Middle frontal gyrus (tissue), 1 donor: ENCODE measurements at regions not wholly inside any gene's neighbourhood (a gene's known extent, or its start where the extent isn't known, plus 50 kb on each side); places are given as distances from the start of the nearest gene placed in this dataset.

Source experiments
- DNase-seq: peaks from one replicate; pipeline ENCODE4 v3.0.0-alpha.2; 2015; ENCODE audit warnings: low spot score; ENCODE audit errors: extremely low spot score

DNA sequence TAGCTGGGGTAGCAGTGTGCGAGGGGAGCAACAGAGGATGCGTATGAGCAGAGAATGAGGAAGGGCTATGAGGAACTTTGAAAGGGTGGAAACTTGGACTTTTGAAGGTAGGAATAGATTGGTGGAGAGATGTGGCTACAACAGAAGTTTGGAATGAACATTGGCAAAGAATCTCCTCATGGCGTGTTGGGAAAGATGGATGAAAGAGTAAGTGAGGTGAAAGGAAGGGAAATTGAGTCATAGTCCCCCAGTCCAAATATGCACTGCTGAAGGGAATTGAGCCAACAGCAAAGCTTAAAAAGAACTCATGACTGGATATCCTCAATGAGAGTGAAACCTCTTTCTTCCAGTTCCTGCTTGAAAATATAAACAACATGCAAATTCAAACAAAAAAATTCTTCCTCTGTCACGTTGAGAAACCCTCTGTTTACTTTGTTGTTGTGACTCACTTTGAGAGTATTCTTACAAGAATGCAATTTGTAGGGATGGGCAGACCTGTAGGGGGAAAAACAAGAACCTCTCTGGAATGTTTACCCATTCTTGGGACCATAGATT is 313.2 kb upstream of the KCNJ16 start:
- DNase-seq, result no peak

DNA sequence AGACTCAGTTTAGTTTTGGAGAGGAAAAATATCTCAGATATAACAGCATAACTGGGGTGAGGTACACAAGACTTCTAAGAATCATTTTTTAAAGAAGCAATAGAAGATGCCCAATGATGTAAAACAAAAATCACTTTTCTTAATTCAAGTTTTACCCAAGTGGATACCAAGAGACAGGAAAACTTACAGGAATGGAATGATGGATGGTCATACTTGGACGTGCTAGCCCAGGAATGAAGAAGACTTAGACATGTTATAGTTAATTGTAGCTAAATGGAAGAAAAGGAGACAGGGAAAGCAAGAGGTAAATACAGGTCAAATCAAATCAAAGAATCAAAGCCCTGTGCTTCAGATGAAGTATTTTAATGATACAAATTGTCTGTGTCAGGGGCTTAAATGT is 312.7 kb upstream of the KCNJ16 start:
- no peak for DNase-seq

DNA sequence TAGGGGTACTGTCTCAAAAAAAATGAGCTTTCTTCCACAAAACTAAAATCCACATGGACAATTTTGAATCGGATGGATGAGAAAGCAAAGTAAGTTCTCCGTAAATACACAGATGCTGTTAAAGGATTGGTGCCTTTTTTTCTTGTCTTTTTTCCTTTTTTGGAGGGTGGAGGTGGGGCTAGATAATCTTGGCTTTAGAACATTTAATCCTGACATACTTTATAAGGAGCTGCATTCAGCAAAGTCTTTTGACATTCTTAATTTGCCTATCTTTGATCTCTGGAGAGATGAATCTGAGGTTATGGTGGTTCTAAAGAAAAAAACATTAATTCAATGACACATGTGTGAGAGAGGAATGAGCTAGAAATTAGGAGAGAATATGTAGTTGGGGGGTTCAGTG is 312.3 kb upstream of the KCNJ16 start:
- no peak for DNase-seq

DNA sequence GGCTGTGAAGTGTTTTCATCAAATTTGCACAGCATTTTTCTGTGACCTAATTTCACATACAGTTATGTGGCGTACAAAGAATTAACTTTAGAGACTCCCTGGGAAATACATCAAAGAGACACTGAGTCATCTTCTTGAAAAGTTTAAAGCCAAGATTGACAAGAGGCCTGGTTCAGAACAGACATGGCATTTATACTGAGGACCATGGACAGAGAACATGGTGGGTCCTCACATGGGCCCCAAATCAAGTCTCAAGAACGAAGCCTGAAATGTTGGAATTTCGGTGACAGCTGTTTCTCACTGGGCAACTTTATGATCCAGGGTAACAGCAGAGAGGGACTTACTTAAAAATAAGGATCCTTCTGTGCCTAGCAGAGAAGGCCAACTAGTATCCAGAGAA is 311.5 kb upstream of the KCNJ16 start:
- no peak for DNase-seq

DNA sequence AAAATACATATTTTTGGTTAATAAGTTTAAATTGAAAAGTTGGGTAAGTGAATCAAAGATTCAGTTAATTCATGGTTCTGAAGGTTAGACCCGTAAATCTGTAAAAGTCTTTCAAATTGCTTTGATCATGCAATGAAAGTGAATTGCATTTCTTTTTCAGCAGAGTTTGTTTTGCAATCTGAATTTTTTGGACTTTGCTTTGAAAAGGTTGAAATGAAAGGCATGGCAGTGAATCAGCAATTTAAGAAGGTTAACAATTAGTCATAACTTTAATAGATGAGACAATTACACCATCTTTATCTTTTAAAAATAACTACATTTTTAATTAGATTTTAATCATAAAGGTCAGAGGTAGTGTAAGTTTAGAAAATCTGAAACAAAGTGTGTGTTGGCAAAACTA is 310.9 kb upstream of the KCNJ16 start:
- no peak for DNase-seq

DNA sequence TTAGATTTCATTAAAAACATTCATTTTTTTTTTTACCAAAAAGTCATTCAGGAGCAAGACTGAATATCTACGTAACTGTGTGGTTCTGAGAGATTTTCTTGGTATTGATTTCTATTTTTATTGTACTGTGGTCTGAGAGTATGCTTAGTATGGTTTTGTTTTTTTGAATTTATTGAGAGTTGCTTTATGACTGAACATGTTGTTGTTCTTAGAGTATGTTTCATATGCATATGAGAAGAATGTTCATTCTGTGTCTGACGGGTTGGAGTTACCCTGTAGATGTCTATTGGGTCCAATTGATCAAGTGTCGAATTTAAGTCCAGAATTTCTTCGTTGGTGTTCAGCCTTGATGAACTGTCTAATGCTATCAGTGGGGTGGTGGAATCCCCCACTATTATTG is 306.0 kb upstream of the KCNJ16 start:
- DNase-seq, result no peak

DNA sequence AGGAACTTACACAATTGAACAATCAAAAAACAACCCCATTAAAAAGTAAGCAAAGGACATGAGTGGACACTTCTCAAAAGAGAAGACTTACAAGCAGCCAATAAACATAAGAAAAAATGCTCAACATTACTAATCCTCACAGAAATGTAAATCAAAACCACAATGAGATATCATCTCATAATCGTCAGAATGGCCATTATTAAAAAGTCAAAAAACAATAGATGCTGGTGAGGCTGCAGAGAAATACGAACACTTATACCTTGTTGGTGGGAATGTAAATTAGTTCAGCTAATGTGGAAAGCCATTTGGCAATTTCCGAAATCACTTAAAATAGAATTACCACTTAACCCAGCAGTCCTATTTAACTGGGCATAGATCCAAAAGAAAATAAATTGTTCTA is 301.9 kb upstream of the KCNJ16 start:
- no peak for DNase-seq

DNA sequence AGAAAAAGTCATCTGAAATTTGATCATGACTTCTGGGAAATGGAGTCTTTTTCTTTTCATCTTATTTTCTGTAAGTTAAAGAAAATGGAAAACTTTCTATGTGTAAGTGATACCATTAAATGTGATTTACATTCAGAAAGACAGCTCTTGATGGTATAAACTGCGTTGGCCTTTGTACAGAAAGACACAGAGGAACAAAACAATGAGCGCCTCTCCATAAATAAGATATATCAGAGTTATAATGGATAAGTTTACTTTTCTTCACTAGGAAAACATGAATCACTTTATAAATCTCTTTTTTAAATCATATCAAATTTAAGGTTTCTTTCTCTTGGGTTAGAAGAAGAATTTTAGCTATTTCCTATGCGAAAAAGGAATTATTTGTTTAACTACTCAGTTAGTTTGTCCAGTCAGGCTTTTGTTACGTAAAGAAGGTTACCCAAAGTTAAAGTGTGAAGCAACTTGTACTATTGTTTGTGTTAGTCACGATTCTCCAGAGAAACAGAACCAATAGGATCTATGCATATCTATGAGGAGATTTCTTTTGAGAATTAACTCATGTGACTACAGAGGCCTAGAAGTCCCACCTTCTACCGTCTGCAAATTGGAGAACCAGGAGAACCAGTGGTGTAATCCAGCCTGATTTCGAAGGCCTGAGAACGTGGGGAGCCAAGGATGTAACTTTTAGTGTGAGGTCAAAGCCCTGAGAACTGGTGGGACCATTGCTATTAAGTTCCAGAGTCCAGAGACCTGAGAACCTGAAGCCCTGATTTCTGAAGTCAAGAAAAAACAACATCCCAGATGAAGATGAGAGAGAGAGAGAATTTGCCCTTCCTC is 295.4 kb upstream of the KCNJ16 start:
- no peak for DNase-seq

DNA sequence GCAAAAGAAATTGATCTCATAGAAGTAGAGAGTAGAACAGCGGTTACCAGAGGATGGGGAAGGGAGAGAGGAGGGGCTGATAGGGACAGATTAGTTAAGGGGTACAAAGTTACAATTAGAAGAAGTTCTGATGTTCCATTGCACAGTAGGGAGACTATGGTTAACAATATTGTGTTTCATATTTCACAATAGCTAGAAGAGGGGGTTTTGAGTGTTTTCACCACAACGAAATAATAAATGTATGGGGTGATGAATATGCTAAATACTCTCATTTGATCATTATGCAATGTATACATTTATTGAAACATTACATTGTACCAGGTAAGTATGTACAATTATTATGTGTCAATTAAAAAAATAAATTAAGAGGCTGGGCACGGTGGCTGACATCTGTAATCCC is 291.2 kb upstream of the KCNJ16 start:
- DNase-seq, result no peak

DNA sequence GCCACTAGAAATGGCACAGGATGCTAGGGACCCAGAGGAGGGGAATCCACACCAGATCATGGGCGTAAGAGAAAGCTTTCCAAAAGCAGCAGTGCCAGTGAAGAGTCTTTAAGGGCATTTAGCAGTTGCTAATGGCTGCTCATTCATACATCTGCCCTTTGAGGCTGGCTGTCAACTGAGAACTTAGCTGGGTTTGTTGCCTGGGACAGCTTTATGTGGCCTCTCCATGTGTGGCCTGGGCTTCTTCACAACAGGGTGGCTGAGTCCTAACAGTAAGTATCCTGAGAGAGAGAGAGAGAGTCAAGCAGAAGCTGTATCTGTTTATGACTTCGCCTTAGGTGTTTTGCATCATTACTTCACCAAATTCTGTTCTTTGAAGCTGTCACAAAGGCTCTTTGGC is 286.1 kb upstream of the KCNJ16 start:
- no peak for DNase-seq

DNA sequence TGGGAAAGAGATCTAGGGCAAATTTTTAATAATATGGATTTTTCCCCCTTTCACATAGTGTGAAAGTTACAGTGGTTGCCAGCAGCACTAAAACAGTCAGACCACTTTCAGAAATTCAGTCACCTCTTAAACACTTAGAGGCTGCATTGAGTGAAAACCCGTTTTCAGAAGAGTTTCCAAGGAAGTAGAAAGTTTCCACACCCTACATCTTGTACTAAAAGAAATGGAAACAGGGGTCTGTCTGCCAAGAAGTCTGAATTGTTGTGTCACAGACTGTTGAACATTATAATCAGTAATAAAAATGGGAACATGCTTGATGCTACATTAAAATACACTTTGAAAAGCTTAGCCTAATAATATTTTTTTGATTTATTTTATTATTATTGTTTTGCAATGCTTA is 278.9 kb upstream of the KCNJ16 start:
- DNase-seq, result no peak

DNA sequence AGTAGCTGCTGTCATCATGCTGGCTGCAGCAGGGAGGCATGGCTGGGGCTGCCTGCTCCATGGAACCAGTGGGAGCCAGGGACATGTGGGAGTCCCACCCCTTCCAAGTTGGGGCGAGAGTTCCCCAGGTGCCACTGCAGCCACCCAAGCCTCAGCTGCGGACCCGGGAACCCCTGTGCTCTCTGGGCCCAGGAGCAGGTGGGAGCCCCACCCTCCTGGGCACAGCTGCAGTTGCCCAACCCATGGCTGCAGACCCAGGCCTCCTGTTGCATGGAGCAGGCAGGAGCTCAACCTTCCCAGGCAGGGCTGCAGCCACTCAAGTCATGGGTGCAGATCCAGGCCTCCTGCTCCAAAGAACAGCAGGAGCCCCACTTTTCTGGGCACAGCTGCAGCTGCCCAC is 274.2 kb upstream of the KCNJ16 start:
- DNase-seq, result no peak

DNA sequence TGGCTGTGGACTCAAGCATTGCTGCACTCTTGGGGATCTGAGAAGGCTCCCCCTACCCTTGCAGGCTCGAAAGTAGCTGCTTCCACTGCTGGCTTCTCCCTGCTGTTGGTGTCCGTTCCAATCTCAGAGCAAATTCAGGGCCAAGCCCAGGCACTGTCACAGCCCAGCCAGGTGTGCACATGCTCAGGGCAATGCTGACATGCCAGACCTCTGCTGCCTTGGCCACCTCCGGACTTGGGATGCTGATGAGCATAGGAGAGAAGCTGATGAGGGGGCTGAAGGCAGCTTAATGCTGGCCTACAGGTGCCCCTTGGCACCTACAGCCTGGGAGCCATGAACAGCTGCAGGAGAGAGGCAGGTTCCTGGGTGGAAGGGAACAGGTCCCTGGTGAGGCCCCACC is 273.7 kb upstream of the KCNJ16 start:
- DNase-seq, result no peak

DNA sequence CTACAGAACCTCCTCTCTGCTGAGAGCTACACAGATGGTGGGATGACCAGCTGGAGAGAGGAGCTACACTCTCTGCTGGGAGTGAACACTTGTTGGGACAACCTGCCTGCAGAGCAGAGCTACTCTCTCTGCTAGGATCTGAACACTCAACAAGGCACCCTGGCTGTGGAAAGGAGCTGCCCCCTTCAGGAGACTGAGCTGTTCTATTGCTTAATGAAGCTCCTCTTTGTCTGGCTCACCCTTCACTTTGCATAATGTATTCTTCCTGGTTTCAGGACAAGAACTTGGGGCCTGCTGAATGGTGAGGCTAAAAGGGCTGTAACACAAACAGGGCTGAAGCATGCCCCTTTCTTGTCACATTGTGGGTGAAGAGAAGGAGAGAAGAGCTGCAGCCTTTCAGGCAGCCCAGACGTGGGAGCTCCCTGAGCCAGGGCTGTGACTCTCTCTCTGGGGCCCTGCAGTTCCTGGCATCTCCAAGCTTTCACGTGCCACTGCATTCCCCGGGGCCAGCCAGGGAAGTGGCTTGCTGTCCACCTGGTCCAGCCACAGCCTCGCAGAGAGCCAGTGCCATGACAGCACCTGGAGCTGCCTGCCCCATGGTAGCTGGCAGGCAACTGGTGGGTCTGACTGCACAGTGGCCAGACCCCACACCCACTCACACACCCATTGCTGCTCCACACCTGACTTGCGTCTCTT is 272.8 kb upstream of the KCNJ16 start:
- no peak for DNase-seq

DNA sequence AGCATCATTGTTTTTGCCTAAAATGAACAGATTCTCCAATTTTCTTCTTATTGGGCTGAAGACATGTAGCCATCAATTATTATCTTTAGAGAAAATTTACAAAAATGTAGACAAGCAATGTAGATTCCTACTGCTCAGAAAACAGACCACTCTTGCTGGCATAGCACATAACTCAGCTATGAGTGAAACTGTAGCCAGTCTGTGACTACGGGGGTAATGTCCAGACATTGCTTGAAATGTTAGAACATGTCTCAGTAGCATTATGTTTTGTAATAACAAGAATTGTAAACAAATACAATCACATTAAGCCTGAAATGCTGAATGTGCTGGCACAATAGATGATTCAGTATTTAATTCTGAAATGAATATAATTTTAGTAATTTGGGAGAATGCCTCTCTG is 265.7 kb upstream of the KCNJ16 start:
- DNase-seq, result no peak

DNA sequence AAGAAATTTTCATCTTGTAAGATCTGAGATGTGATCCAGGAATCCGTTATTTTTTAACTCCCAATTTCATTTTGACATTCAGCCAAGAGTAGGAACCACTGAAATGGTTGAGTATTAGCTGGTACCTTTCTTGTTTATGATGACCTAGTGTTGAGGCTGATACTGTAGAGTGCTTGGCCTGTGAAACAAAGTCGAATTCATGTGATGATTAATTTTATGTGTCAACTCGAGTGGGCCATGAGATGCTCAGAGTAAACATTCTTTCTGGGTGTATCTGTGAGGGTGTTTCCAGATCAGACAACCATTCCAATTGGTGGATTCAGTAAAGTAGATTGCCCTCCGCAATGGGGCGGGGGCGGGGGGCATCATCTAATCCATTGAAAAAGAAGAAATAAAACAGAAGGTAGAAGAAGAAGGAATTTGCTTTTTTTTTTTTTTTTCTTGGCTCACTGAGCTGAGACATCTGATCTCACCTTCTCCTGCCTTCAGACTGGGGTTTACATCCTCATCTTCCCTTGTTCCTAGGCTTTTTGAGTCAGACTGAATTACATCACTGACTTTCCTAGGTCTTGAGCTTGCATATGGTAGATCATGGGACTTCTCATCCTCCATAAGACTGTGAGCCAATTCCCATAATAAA is 264.6 kb upstream of the KCNJ16 start:
- DNase-seq, result no peak

DNA sequence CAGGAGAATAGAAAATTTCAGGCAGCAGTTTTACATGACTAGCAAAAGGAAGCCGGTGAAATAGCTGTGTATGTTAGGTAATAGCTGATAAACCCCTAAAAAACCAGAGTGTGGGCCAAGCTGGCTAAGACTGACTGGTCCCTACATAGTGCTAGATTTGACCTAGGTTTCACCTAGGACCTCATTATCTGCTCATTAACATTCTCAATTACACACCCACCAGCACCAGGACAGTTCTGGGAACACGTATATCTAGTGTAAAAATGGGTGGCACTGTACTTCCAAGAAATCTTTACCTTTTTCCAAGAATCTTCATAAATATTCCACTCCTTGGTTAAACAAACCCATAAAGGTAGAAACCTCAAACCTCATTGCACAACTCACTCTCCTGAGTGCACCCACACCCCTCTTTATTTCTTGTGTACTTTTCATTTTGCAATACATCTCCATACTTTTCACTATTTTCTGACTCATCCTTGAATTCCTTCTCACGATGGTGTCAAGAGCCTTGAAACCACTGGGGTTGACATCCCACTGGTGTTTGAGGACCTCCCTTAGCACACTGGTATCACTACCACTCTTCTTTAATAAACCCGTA is 262.7 kb upstream of the KCNJ16 start:
- no peak for DNase-seq

DNA sequence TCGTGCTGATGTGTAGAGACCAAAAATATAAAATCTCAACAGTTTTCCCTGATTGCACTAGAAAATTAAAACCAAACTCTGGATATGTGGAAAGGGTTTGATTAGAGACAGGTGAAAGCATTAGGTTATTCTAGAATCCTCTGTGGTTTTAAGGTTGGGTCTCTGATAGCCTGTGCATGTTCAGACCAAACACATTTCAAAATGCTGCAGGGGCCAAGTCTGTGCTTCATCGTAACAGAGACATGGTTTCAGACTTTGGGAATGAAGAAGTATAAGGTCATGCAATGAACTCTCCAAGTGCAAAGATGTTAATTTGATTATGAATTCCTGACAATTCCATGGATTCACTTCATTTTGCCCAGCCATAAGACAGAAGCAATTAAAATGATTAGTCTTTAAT is 261.0 kb upstream of the KCNJ16 start:
- DNase-seq, result no peak

DNA sequence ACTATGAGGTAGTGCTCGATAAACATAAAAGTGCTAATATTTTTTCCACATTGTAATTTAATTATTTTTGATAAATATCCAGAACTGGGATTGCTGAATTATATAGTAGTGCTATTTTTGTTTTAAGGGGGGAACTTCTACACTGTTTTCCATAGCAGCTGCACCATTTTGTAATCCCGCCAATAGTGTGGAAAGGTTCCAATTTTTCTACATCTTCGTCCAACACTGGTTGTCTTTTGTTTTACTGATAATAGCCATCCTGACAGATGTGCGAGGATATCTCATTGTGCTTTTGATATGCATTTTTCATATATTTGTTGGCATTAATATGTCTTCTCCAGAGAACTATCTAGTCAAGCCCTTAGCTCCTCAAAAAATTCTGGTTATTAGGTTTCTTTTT is 259.6 kb upstream of the KCNJ16 start:
- DNase-seq, result no peak

DNA sequence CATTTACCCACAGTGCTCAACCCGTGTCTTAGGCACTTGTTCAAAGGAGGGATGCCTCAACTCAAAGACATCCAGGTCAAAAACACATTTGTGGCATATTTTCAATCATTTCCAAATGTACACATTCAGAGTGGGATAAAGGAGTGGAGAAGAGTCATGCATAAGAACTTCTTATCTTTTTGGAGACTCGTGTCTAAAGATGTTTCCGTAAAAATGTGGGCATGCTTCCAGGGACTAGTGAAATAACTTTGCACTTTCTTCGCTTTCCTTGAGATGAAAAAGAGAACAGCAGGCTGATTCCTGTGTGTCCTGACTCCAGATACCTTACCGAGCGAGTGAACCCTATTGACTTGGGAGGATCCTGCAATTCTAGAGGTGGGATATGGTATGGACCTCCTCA is 256.6 kb upstream of the KCNJ16 start:
- no peak for DNase-seq

DNA sequence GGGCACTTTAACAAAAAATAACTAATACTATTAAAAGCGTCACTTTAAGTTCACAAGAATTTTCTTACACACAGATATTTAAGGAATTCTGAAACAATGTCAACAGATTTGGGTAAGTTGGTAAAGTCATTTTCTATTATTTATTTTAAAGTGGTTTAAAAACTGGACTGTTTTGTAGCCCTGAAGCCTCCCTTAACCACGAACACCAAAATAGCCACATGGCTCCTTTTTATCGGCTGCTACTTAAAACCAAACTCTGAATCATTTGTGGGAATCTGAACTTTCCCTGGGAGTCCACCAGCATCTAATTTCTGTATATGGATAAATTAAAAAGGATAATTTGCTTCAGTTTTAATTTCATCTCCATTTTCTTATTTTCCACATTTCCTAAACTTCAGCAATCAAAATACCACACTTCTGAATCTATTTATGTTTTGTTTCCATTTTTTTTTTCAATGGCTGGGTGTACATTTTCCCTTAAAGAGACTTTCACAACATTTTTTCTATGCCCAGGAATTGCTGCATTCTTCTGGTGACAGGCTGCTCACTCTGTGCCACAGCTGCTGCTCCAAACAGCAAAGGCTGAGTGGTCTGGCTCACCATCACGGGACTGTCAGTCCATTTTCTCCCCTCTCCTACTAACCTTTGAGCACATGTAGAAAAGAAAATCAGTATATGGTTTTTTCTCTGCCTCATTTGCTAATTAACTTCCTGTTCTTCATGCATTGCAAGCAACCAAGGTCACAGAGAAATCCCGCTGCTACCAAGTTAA is 255.5 kb upstream of the KCNJ16 start:
- DNase-seq, result no peak
